HG03175 (cell line): ENCODE measurements at regions not wholly inside any gene's neighbourhood (a gene's known extent, or its start where the extent isn't known, plus 50 kb on each side); places are given as distances from the start of the nearest gene placed in this dataset.

Experiments used
- ATAC-seq: cut with Tn5 transposase; IDR thresholded peaks from one replicate; pipeline ENCODE4 v1.9.1; 2021; ENCODE audit warnings: mild to moderate bottlenecking, moderate library complexity; ENCODE audit not compliant: unreplicated experiment

GRCh38 chr4:137212601-137213000, 319.7 kb downstream of the PCDH18 start:
- no peak for ATAC-seq

DNA sequence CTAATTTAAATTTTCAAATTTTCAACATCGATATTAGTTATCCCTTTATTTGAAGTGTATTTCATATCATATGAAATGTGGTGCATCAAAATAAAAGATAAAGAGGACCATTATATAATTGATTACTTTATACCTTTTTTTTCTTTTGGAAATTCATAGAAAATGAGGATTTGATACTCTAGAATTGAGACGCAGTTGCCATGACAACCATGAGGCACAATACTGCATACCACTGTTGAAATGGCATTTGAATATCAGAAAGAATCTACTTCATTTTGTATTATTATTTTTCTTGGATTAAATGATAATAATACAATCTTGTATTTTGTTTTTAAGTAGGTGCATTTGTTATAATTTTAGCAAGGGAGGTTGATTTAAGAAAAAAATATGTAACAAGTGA, 323.1 kb downstream of the PCDH18 start:
- ATAC-seq: no peak

DNA sequence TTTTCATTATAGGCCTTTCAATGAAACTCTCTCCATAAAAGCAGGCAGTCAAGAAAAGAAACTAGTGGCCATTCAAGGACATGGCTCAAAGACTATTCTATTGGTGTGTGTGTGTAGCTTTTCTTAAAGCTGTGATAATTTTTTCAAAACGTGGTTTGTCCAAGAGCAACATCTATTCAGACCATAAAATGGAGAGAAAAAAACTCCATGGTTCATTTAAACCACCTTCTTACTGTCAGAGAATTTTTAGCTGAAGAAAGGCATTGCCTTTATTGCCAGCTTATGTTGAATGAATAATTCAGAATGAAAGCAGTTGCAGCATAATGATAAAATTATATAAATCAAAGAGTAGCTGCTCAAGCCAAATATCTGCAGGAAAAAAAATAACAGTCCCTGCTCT, 325.5 kb downstream of the PCDH18 start:
- no peak for ATAC-seq

- ATAC-seq: no peak
Observed at GRCh38 chr4:137203601-137204000, 328.7 kb downstream of the PCDH18 start.

- ATAC-seq: no peak
Observed at GRCh38 chr4:137200322-137200721, 332.0 kb downstream of the PCDH18 start.

- ATAC-seq: no peak
Observed at GRCh38 chr4:137198791-137199190, 333.5 kb downstream of the PCDH18 start.

GRCh38 chr4:137194670-137195069, 337.6 kb downstream of the PCDH18 start:
- ATAC-seq: no peak

- no peak for ATAC-seq
Observed at GRCh38 chr4:137193564-137193963, 338.7 kb downstream of the PCDH18 start.

DNA sequence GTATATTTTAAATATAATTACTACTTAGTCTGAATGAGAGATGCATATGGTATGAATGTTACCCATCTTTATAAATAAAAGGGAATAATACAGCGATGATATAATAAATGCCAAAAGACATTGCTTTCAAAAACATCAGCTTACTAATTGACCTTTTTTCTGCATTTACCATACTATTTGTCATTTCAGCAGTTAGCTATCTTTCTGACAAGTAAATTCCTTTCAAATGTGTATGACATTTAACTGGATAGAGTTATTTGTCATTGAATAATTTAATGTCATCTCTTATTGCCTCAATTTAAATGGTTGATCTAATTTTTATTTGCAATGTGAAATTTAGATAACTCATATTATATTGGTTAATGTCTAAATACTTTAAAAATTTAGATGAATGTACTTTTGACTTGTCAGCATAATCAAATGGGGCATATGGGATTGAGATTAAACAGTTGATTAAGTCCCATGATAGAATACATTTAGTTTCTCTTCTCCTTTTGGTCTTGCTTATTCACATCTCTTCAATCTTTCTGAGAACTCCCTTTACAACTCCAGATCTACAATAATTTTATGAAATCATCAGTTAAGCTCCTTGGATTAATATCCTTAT, 350.9 kb downstream of the PCDH18 start:
- no peak for ATAC-seq

DNA sequence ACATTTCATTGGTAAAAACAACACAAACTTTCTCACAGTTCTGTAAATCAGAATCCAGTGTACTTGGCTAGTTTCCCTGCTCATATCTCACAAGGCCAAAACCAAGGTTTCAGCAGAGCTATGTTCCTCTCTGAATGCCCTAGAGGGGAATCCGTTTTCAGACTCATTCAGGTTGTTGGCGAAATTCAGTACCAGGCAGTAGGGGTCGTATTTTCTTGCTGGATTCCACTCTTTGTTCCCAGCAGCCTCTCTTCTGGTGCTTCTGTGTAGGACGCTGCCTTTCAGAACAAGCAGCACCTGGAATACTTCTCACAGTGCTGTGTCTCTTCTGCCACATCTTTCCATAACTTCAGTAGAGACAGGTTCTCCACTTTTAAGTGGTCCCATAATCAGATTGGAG, 351.9 kb downstream of the PCDH18 start:
- no peak for ATAC-seq

GRCh38 chr4:137156807-137157206, 375.5 kb downstream of the PCDH18 start:
- no peak for ATAC-seq

- ATAC-seq: no peak
Observed at GRCh38 chr4:137156054-137156453, 376.2 kb downstream of the PCDH18 start.

GRCh38 chr4:137131201-137131600, 401.1 kb downstream of the PCDH18 start:
- ATAC-seq: no peak

- no peak for ATAC-seq
Observed at GRCh38 chr4:137129845-137130244, 402.4 kb downstream of the PCDH18 start.

GRCh38 chr4:137129441-137129840, 402.9 kb downstream of the PCDH18 start:
- ATAC-seq: no peak

DNA sequence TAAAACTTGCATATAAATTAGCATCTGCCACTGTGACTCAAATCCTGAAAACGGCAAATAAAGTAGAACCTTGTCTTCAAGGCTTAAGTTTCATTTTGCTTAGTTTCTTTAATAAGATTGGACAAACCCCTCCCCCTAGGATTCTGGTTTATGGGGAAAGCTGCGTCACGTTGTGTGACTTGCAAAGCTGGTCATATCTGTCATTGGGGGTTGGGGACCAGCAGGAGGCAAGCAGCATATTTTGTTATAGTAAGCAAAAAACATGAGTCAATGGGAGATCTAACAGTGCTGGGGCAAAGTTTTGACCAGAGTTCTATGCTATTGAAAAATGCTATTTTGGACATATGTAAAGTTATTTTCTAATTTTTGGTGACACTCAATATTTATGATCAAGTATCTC, 407.3 kb downstream of the PCDH18 start:
- ATAC-seq: no peak

GRCh38 chr4:137124278-137124932, 407.9 kb downstream of the PCDH18 start:
- peak; percentile 81 for ATAC-seq

DNA sequence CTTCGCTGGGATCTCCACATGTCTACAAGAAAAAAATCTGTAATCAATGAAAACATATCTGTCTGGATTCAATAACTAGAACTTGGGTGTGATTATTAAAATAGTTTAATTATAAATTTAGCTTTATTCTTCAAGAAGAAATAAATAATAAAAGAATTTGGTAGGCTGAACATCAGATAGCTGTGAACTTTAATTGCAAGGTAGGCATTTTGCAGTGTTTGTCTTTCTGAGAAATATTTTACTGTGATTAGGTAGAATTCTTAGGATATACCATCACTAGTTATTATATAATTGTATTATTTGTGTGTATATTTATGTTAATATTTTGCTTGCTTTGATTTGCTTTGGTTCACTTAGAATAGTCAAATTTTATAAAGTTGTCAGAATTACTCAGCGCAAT, 409.4 kb downstream of the PCDH18 start:
- ATAC-seq: no peak

- ATAC-seq: no peak
Observed at GRCh38 chr4:137116144-137116543, 416.1 kb downstream of the PCDH18 start.

DNA sequence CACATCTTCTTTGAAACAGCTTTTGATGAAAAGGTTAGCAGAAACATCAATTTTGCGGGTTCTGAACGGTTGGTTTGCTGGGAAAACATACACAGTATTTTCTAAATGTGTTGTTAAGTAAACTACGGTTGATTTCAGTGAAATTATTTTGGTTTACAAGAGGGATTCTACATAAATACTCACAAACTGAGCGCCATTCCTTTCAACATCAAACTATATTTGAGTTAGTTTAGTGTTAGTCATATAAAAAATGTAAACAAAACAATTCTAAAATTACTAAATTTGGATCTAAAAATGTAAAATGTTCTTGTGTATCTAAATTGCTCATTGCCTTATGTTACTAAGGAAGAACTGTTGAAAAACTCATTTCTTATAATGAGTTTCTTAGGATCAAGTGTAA, 425.6 kb downstream of the PCDH18 start:
- ATAC-seq: no peak

DNA sequence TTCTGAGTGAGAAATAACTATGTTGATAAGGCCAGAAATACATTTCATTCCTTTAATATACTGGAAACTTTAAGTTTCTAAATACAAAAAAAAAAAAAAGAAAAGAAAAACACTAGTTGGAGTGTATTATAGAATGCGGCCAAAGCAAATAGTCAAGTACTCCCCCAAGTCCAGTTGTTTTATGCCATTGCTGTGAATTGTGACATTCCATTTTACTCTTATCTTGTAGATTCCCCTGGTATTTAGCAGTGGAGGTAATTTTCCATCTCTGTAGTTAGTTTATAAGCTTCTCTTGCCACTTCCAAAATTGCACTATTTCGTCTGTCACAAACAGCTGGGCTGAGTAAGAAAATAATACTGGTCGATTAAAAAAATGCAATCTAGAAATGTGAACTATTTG, 426.0 kb downstream of the PCDH18 start:
- no peak for ATAC-seq

DNA sequence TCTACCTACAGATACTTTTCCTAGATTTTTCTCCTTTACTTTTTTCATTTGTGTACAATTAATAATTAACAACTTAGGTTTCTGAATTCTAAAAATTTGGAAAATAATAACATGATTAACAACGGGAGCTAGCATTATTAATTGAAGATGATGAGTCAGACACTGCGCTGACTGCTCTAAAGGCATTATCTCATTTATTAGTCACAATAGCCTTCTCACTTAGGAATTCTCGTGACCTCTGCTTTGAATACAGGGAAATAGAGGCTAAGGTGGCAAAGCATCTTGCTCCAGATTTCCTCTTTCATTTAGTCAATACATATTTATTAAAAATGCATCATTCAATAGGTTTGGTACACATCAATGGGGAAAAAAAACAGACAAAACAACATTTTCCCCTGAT, 441.3 kb downstream of the PCDH18 start:
- ATAC-seq: no peak

DNA sequence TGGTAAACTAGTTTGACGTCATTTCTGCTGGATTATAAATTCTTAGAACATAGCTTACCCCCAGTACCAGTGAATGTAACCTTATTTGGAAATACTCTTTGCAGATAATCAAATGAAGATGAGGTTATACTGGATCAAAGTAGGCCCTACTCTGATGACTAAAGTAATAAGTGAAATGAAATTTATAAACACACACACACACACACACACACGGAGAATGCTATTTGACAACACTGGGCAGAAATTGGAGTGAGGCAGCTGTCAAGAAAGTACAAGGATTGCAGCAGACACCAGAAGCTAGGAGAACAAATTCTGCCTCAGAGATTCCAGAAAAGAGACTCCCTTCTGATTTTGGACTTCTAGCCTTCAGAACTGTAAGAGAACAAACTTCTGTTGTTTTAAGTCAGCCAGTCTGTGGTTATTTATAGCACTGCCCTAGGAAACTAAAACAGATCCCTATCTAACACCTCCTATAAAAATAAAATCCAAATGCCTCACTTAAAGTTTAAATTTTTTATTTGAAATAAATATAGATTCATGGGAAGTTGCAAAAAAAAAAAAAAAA, 448.6 kb downstream of the PCDH18 start:
- ATAC-seq: no peak
